ENCODE measurements at regions not wholly inside any gene's neighbourhood (a gene's known extent, or its start where the extent isn't known, plus 50 kb on each side); places are given as distances from the start of the nearest gene placed in this dataset.
A peak's percentile ranks its signal among the peaks of the same experiment; 100 is the strongest.

- intact Hi-C loops (cut with DNase I) = no loop called here
- H3K4me3 ChIP-seq = no peak overlapping the region
- no peaks in the 10 kb centered on the region for H3K4me1 ChIP-seq
- H3K27ac ChIP-seq = no peak overlapping the region
- peaks cover 0 to 2% (median 0%) of the 10 kb centered on the region in 4 donors for H3K9me3 ChIP-seq
- TF ChIP-seq POLR2AphosphoS5 (IDR thresholded peaks at IDR 0.05) (no peak), EP300 (IDR thresholded peaks at IDR 0.05) (no peak), CTCF (IDR thresholded peaks at IDR 0.05) (no peak), POLR2A (IDR thresholded peaks at IDR 0.05) (no peak)
- H3K27me3 ChIP-seq = peaks cover 0 to 38% (median 14%) of the 10 kb centered on the region in 3 donors
- H3K36me3 ChIP-seq = no peaks in the 10 kb centered on the region
- DNase-seq = no peak
- 24 to 36% methylated on average over 13 of the region's 13 CpGs for WGBS, 2 donors
Measured at GRCh38 chr17:36791942-36792475, 145.3 kb upstream of the LHX1 start.

GRCh38 chr17:36792849-36793248, 144.4 kb upstream of the LHX1 start:
- peaks cover 0 to 38% (median 14%) of the 10 kb centered on the region in 3 donors for H3K27me3 ChIP-seq
- DNase-seq = no peak
- no peaks in the 10 kb centered on the region for H3K4me1 ChIP-seq
- H3K36me3 ChIP-seq = no peaks in the 10 kb centered on the region
- TF ChIP-seq POLR2A (IDR thresholded peaks at IDR 0.05) = no peak
- TF ChIP-seq CTCF (IDR thresholded peaks at IDR 0.05) = no peak
- TF ChIP-seq EP300 (IDR thresholded peaks at IDR 0.05) = no peak
- no peak for TF ChIP-seq POLR2AphosphoS5 (IDR thresholded peaks at IDR 0.05)
- H3K9me3 ChIP-seq = peaks cover 0 to 2% (median 0%) of the 10 kb centered on the region in 4 donors
- H3K27ac ChIP-seq = no peak overlapping the region
- intact Hi-C loops (cut with DNase I) = no loop called here
- 85 to 86% methylated on average over 5 of the region's 5 CpGs for WGBS, 2 donors
- H3K4me3 ChIP-seq = no peak overlapping the region

GRCh38 chr17:36793976-36794375, 143.3 kb upstream of the LHX1 start:
- H3K27ac ChIP-seq = no peak overlapping the region
- H3K9me3 ChIP-seq = peaks cover 0 to 2% (median 0%) of the 10 kb centered on the region in 4 donors
- H3K36me3 ChIP-seq = no peaks in the 10 kb centered on the region
- intact Hi-C loops (cut with DNase I) = no loop called here
- TF ChIP-seq POLR2AphosphoS5 (IDR thresholded peaks at IDR 0.05) (no peak), POLR2A (IDR thresholded peaks at IDR 0.05) (no peak), EP300 (IDR thresholded peaks at IDR 0.05) (no peak), CTCF (IDR thresholded peaks at IDR 0.05) (no peak)
- WGBS, 2 donors = 59 to 85% methylated on average over 2 of the region's 2 CpGs
- no peak for DNase-seq
- no peaks in the 10 kb centered on the region for H3K4me1 ChIP-seq
- no peak overlapping the region for H3K4me3 ChIP-seq
- peaks cover 0 to 38% (median 14%) of the 10 kb centered on the region in 3 donors for H3K27me3 ChIP-seq

GRCh38 chr17:36807496-36808179, 129.6 kb upstream of the LHX1 start:
- intact Hi-C loops (cut with DNase I) = no loop called here
- no peaks in the 10 kb centered on the region for H3K9me3 ChIP-seq
- TF ChIP-seq EP300 (IDR thresholded peaks at IDR 0.05) (no peak), POLR2A (IDR thresholded peaks at IDR 0.05) (no peak), CTCF (IDR thresholded peaks at IDR 0.05) (no peak), POLR2AphosphoS5 (IDR thresholded peaks at IDR 0.05) (no peak)
- peaks cover 0 to 8% (median 4%) of the 10 kb centered on the region in 4 donors for H3K4me1 ChIP-seq
- no peak overlapping the region for H3K27ac ChIP-seq
- no peaks in the 10 kb centered on the region for H3K36me3 ChIP-seq
- DNase-seq = no peak
- 19 to 32% methylated on average over 35 of the region's 35 CpGs for WGBS, 2 donors
- H3K4me3 ChIP-seq = peak overlapping the region in 1 of 4 donors; percentile 8
- peaks cover 13 to 75% (median 27%) of the 10 kb centered on the region in 3 donors for H3K27me3 ChIP-seq
